HUES64 (cell line): ENCODE measurements at regions not wholly inside any gene's neighbourhood (a gene's known extent, or its start where the extent isn't known, plus 50 kb on each side); places are given as distances from the start of the nearest gene placed in this dataset.

Experiments
- H3K27ac ChIP-seq: 2 replicates; pipeline ENCODE4 v1.7.0; 2013; ENCODE audit warnings: low read depth, low read length, inconsistent platforms
- H3K27me3 ChIP-seq: 2 replicates; pipeline ENCODE4 v1.6.1; 2013; ENCODE audit warnings: mild to moderate bottlenecking, low read length; ENCODE audit not compliant: insufficient read depth
- H3K36me3 ChIP-seq: 2 replicates; pipeline ENCODE4 v1.6.1; 2013; ENCODE audit warnings: mild to moderate bottlenecking, low read length; ENCODE audit not compliant: insufficient read depth
- H3K4me1 ChIP-seq: 2 replicates; pipeline ENCODE4 v1.6.1; 2013; ENCODE audit warnings: mild to moderate bottlenecking, low read length, moderate library complexity; ENCODE audit not compliant: insufficient read depth
- H3K4me3 ChIP-seq: 2 replicates; pipeline ENCODE4 v1.5.1; 2013; ENCODE audit warnings: mild to moderate bottlenecking, low read length, moderate library complexity
- H3K9ac ChIP-seq: 2 replicates; pipeline ENCODE4 v1.6.1; 2013; ENCODE audit warnings: mild to moderate bottlenecking, low read depth, low read length
- H3K9me3 ChIP-seq: 2 replicates; pipeline ENCODE4 v1.6.1; 2013; ENCODE audit warnings: low read depth, low read length; ENCODE audit not compliant: insufficient read depth
- WGBS: fragments of 150-250, 120-280 bp; methylation state at CpG from one replicate; pipeline ENCODE4 v1.1.7; 2013; ENCODE audit warnings: missing lambda C conversion rate; 5-methylcytosine and 5-hydroxymethylcytosine counted together

DNA sequence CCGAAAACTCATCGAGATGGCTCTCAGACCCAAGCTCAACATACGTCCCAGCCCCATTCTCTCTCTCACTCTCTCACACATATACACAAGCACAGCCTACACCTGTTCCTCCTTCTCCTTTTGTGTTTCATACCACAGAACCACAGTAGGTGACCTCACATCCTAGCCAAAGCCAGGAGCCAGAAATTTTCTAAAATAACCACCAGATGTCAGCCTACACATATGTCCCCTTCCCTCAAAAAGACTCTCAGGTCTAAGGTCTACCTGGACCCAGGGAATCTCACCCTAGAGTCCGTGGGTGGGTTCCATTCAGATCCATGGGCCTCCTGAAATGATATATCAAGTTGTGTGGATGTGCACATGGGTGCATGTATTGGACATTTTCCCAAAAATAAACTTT lies 104.2 kb upstream of the IPO5 start:
- Histone ChIP-seq H3K36me3 (no peaks in the 10 kb centered on the region), H3K9me3 (no peaks in the 10 kb centered on the region), H3K27ac (no peak overlapping the region), H3K9ac (no peak overlapping the region), H3K4me1 (no peaks in the 10 kb centered on the region), H3K27me3 (no peaks in the 10 kb centered on the region), H3K4me3 (no peak overlapping the region)
- WGBS: 74% methylated on average over 4 of the region's 4 CpGs

DNA sequence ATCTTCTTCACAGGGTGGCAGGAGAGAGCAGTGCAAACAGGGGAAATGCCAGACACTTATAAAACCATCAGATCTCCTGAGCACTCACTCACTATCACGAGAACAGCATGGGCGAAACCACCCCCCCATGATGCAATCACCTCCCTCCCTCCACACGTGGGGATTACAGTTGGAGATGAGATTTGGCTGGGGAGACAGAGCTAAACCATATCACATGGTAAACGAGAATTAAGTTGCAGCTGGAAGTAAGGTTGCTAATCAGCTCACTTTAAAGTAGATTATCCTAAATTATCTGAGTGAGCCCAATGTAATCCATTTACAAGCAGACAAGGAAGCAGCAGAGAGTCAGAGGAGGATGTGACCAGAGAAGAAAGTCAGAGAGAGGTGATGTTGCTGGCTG lies 102.2 kb upstream of the IPO5 start:
- Histone ChIP-seq H3K4me3 (no peak overlapping the region), H3K9me3 (no peaks in the 10 kb centered on the region), H3K36me3 (no peaks in the 10 kb centered on the region), H3K9ac (no peak overlapping the region), H3K27me3 (no peaks in the 10 kb centered on the region), H3K4me1 (peaks cover 5% of the 10 kb centered on the region), H3K27ac (no peak overlapping the region)
- 94% methylated on average over 2 of the region's 4 CpGs for WGBS

DNA sequence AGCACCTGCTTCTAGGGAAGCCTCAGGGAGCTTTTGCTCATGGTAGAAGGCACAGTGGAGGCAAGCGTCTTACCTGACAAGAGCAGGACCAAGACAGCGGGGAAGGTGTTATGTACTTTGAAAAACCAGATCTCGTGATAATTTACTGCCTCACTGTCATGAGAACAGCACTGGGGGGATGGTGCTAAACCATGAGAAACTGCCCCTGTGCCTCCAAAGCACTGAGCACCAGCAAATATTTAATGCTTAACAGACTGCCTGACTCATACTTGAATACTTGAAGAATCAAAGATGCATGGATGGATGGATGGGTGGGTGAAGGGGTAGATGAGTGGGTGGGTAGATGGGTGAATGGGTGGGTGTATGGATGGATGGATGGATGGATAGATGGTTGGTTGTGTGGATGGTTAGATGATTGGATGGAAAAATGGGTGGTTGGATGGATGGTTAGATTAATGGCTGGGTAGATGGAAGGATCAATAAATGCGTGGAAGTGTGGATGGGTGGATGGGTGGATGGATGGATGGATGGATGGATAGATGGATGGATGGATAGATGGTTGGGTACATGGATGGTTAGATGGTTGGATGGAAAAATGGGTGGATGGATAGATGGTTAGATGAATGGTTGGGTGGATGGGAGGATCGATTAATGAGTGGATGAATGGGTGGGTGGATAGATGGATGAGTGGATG lies 101.1 kb upstream of the IPO5 start:
- H3K4me1 ChIP-seq: peaks cover 5% of the 10 kb centered on the region
- H3K4me3 ChIP-seq: no peak overlapping the region
- no peaks in the 10 kb centered on the region for H3K27me3 ChIP-seq
- no peaks in the 10 kb centered on the region for H3K36me3 ChIP-seq
- no peak overlapping the region for H3K9ac ChIP-seq
- no peaks in the 10 kb centered on the region for H3K9me3 ChIP-seq
- no peak overlapping the region for H3K27ac ChIP-seq
- 75% methylated on average over 5 of the region's 5 CpGs for WGBS

- Histone ChIP-seq H3K9me3 (no peaks in the 10 kb centered on the region), H3K9ac (no peak overlapping the region), H3K36me3 (no peaks in the 10 kb centered on the region), H3K27me3 (no peaks in the 10 kb centered on the region), H3K4me3 (no peak overlapping the region), H3K27ac (no peak overlapping the region), H3K4me1 (peaks cover 5% of the 10 kb centered on the region)
- 66% methylated on average over 3 of the region's 4 CpGs for WGBS
Observed at GRCh38 chr13:97853550-97853949, 99.9 kb upstream of the IPO5 start.

- Histone ChIP-seq H3K36me3 (no peaks in the 10 kb centered on the region), H3K27me3 (no peaks in the 10 kb centered on the region), H3K27ac (no peak overlapping the region), H3K9ac (no peak overlapping the region), H3K4me3 (no peak overlapping the region), H3K9me3 (no peaks in the 10 kb centered on the region), H3K4me1 (peaks cover 5% of the 10 kb centered on the region)
- WGBS: 28% methylated on average over 13 of the region's 13 CpGs
Observed at GRCh38 chr13:97855570-97856303, 97.7 kb upstream of the IPO5 start.

DNA sequence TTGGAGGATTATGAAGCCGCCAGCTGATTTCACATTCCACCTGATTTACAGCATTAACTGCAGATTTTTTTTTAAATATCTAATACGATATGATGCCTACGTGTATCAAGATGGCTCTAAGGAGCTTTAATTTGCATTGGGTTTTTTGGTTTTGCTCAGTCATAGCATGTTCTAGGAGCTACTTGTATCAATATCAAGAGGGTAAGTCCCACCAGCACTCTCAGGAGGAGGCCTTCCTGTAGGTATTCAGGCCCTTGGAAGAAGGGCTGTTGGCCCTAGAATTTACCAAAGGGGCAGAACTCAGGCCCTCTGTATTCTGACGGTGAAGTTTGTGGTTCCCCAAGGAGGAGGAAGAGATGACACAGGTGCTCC lies 97.2 kb upstream of the IPO5 start:
- Histone ChIP-seq H3K27ac (no peak overlapping the region), H3K36me3 (no peaks in the 10 kb centered on the region), H3K27me3 (no peaks in the 10 kb centered on the region), H3K4me1 (peaks cover 5% of the 10 kb centered on the region), H3K9me3 (no peaks in the 10 kb centered on the region), H3K9ac (no peak overlapping the region), H3K4me3 (no peak overlapping the region)
- 87% methylated on average over 4 of the region's 4 CpGs for WGBS

DNA sequence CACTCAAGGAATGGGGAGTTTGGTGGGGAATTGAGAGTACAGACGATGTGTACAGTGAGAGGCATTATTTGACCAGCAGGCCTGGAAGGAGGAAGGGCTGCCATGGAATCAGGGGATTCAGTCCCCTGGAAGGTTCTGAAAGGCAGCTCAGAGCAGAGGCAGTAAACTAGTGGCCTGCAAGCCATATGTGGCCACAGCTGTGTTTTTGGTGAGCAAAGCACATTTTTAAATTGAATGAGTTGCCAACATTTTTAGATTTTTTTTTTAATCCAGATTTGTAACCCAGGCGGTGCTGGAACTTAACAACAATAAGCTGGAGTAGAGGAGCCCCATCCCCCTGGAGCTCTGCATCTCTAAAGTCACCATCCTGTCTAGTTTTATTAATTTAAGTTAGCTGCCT lies 95.3 kb upstream of the IPO5 start:
- H3K36me3 ChIP-seq: no peaks in the 10 kb centered on the region
- H3K9ac ChIP-seq: no peak overlapping the region
- no peaks in the 10 kb centered on the region for H3K9me3 ChIP-seq
- WGBS: 79% methylated on average over 2 of the region's 2 CpGs
- peaks cover 5% of the 10 kb centered on the region for H3K4me1 ChIP-seq
- no peak overlapping the region for H3K4me3 ChIP-seq
- H3K27me3 ChIP-seq: no peaks in the 10 kb centered on the region
- no peak overlapping the region for H3K27ac ChIP-seq

DNA sequence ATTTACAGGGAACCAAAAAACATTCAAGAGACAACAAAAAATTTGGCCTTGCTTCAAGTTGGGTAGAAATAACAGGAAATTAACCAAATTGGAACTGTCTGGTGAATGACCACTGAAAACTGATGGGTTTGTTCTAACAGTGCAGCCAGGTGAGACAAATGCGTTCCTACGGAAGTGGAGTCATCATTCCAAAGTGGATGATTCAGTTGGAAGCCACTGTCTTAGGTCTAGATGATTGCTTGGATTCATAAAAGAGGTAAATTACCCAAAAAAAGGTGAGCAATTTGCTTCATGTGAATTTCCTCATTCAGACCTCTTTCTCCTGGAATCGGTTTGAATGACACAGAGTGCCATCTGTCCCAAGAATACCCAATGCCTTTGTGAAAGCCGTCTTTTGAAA lies 87.1 kb upstream of the IPO5 start:
- 84% methylated on average over 4 of the region's 4 CpGs for WGBS
- Histone ChIP-seq H3K9ac (no peak overlapping the region), H3K36me3 (no peaks in the 10 kb centered on the region), H3K27me3 (no peaks in the 10 kb centered on the region), H3K27ac (no peak overlapping the region), H3K4me3 (no peak overlapping the region), H3K9me3 (no peaks in the 10 kb centered on the region), H3K4me1 (no peaks in the 10 kb centered on the region)

DNA sequence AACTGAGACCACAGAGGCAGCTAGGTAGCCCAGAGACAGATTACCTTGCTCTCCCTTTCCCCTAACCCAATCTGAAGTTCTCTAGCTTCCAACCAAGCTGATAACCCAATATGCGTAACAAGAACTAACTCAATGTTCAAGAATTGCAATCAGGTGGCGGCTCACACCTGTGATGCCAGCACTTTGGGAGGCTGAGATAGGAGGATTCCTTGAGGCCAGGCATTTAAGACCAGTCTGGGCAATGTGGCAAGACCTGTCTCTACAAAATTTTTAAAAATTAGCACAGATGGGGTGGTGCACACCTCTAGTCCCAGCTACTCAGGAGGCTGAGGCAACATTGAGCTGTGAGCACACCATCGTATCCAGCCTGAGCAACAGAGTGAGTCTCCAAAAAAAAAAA lies 86.7 kb upstream of the IPO5 start:
- 62% methylated on average over 3 of the region's 3 CpGs for WGBS
- H3K9ac ChIP-seq: no peak overlapping the region

DNA sequence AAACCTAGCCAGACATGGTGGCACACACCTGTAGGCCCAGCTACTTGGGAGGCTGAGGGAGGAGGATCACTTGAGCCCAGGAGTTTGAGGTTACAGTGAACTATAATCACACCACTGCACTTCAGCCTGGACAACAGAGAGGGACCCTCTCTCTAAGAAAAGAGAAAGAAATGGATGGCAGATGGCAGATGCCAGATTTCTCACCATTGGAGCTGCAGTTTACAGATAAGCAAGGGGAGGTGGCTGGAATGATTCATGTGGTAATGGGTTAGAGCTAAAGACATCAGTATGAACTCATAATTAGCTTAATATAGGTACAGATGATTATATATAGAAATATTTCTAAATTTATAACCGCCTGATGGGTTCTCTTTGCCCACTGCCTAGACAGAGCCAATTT lies 80.1 kb upstream of the IPO5 start:
- Histone ChIP-seq H3K27ac (no peak overlapping the region), H3K4me3 (no peak overlapping the region), H3K27me3 (no peaks in the 10 kb centered on the region), H3K9me3 (no peaks in the 10 kb centered on the region), H3K36me3 (no peaks in the 10 kb centered on the region), H3K4me1 (peaks cover 3% of the 10 kb centered on the region; the same call in 1 of the 2 replicates), H3K9ac (no peak overlapping the region)
- WGBS: 80% methylated on average over 1 of the region's 1 CpG

More for the DNA sequence above, 86.7 kb upstream of the IPO5 start:
- Histone ChIP-seq H3K4me1 (no peaks in the 10 kb centered on the region), H3K27me3 (no peaks in the 10 kb centered on the region), H3K27ac (no peak overlapping the region), H3K4me3 (no peak overlapping the region), H3K36me3 (no peaks in the 10 kb centered on the region), H3K9me3 (no peaks in the 10 kb centered on the region)

DNA sequence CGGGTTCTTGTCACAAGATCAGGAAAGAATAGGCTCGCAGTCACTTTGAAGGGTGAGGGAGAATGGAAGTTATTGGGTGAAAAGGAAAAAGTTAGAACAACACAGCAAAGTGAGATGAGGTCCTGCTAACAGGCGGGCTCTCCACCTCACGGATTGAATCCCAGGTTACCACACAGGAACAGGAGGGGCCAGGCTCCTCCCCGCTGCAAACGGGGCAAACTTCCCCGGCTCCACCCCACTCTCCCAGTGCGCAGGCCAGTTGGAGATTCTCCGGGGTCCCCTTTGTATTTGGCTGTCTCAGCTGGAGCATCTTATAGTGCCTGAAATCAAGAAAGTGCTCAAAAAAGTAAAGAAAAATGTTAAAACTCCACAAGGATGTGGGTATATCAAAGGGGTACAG lies 78.3 kb upstream of the IPO5 start:
- Histone ChIP-seq H3K9me3 (no peaks in the 10 kb centered on the region), H3K27ac (no peak overlapping the region), H3K27me3 (no peaks in the 10 kb centered on the region), H3K9ac (no peak overlapping the region), H3K36me3 (no peaks in the 10 kb centered on the region), H3K4me1 (peaks cover 3% of the 10 kb centered on the region; the same call in 1 of the 2 replicates), H3K4me3 (no peak overlapping the region)
- WGBS: 79% methylated on average over 9 of the region's 9 CpGs
